PC-3 (cell line): ENCODE measurements at regions not wholly inside any gene's neighbourhood (a gene's known extent, or its start where the extent isn't known, plus 50 kb on each side); places are given as distances from the start of the nearest gene placed in this dataset.

Experiments used
- ATAC-seq: fragments of 200-7000 bp; cut with Tn5 transposase; 2 replicates; pipeline ENCODE4 v1.9.1; 2020; ENCODE audit warnings: mild to moderate bottlenecking, moderate library complexity
- BruUV-seq: library from RNA; stranded (reverse); fragments of 400-500 nt; replicated peaks from 2 replicates; lab custom pipeline; 2021; lab: Mats Ljungman, UMichigan
- CTCF ChIA-PET: fragments of 300-600 bp; sonication (Branson Sonifier 250); formaldehyde crosslinking; loops from one replicate; lab custom pipeline; 2022; ENCODE audit warnings: antibody characterized with exemption; lab: Charles Lee
- POLR2A ChIA-PET: fragments of 300-600 bp; sonication (Branson Sonifier 250); formaldehyde crosslinking; loops from one replicate; lab custom pipeline; 2022; ENCODE audit warnings: antibody characterized with exemption; ENCODE audit not compliant: unreplicated experiment; lab: Charles Lee
- DNase-seq: peaks from one replicate; pipeline ENCODE4 v3.0.0-alpha.2; 2015
- H2AFZ ChIP-seq: fragments of 300-600 bp; sonication (generic); 2 replicates; pipeline ENCODE4 v1.6.0; 2016; ENCODE audit warnings: antibody characterized with exemption, low read length
- H3F3A ChIP-seq: fragments of 300-600 bp; sonication (generic); one replicate; pipeline ENCODE4 v1.6.0; 2017; ENCODE audit warnings: antibody characterized with exemption, low read length, control low read depth, mild to moderate bottlenecking; ENCODE audit not compliant: unreplicated experiment
- H3K27ac ChIP-seq: fragments of 300-600 bp; sonication (generic); 2 replicates; pipeline ENCODE4 v1.5.1; 2016; ENCODE audit warnings: mild to moderate bottlenecking, low read length
- H3K27me3 ChIP-seq: fragments of 300-600 bp; sonication (generic); 2 replicates; pipeline ENCODE4 v1.6.1; 2016; ENCODE audit warnings: low read length, mixed read lengths
- H3K36me3 ChIP-seq: fragments of 300-600 bp; sonication (generic); 2 replicates; pipeline ENCODE4 v1.6.1; 2016; ENCODE audit warnings: low read depth, mixed run types, low read length, mixed read lengths
- H3K4me1 ChIP-seq: fragments of 300-600 bp; sonication (generic); 2 replicates; pipeline ENCODE4 v1.5.1; 2016; ENCODE audit warnings: low read length; ENCODE audit not compliant: insufficient read depth
- H3K4me2 ChIP-seq: fragments of 300-600 bp; sonication (generic); 2 replicates; pipeline ENCODE4 v1.6.0; 2016; ENCODE audit warnings: low read length
- H3K4me3 ChIP-seq: fragments of 300-600 bp; sonication (generic); 2 replicates; pipeline ENCODE4 v1.5.1; 2016; ENCODE audit warnings: mild to moderate bottlenecking, low read length, mixed read lengths
- H3K79me2 ChIP-seq: fragments of 300-600 bp; sonication (generic); 2 replicates; pipeline ENCODE4 v1.6.1; 2017; ENCODE audit warnings: low read length, mixed read lengths
- H3K9ac ChIP-seq: fragments of 300-600 bp; sonication (generic); 2 replicates; pipeline ENCODE4 v1.6.0; 2016; ENCODE audit warnings: mild to moderate bottlenecking, low read length
- H3K9me2 ChIP-seq: fragments of 300-600 bp; sonication (generic); replicated peaks from 2 replicates; pipeline ENCODE4 v1.6.1; 2016; ENCODE audit warnings: mixed run types, low read length, mixed read lengths
- H3K9me3 ChIP-seq: fragments of 300-600 bp; sonication (generic); 2 replicates; pipeline ENCODE4 v1.6.1; 2016; ENCODE audit warnings: low read length, mixed read lengths
- H4K20me1 ChIP-seq: fragments of 300-600 bp; sonication (generic); 2 replicates; pipeline ENCODE4 v1.6.1; 2016; ENCODE audit warnings: low read length, mixed read lengths
- CTCF ChIP-seq: fragments of 300-600 bp; sonication (generic); conservative IDR thresholded peaks from 2 replicates; pipeline ENCODE4 v1.5.1; 2017; ENCODE audit warnings: antibody characterized with exemption, low read depth, mild to moderate bottlenecking, low read length
- EZH2 ChIP-seq: fragments of 300-600 bp; sonication (generic); IDR thresholded peaks from one replicate; pipeline ENCODE4 v1.6.1; 2017; ENCODE audit warnings: antibody characterized with exemption, mild to moderate bottlenecking, low read length; ENCODE audit not compliant: unreplicated experiment
- EZH2phosphoT487 ChIP-seq: fragments of 300-600 bp; sonication (generic); IDR thresholded peaks from 2 replicates; pipeline ENCODE4 v1.6.1; 2018; ENCODE audit warnings: mild to moderate bottlenecking, antibody characterized with exemption, low read length, borderline replicate concordance
- intact Hi-C: fragments of 100-400 bp; cut with micrococcal nuclease; formaldehyde crosslinking; loops from 2 replicates; pipeline ENCODE4 v1.9.0; 2023

GRCh38 chr15:62940755-62941361, 101.7 kb upstream of the TPM1 start:
- intact Hi-C loops = no loop called here
- Histone ChIP-seq H3K27me3 (no peaks in the 10 kb centered on the region), H3K79me2 (no peaks in the 10 kb centered on the region), H3K36me3 (no peaks in the 10 kb centered on the region), H4K20me1 (no peaks in the 10 kb centered on the region), H3K27ac (peak overlapping the region; percentile 36), H3K4me2 (peak overlapping the region; percentile 52), H3K9ac (no peak overlapping the region), H3F3A (no peaks in the 10 kb centered on the region), H3K4me1 (peaks cover 17% of the 10 kb centered on the region), H3K9me2 (no peaks in the 10 kb centered on the region), H2AFZ (peak overlapping the region; percentile 58), H3K9me3 (no peaks in the 10 kb centered on the region), H3K4me3 (no peak overlapping the region)
- ChIA-PET CTCF (interaction anchor here (0.6 kb wide), 1 partner anchor 153 kb away, joined by 3 read pairs; no protein-coding TSS in a partner anchor), POLR2A (no interaction called here)
- ATAC-seq (peak; percentile 95), DNase-seq (peak; percentile 78)
- TF ChIP-seq CTCF = no peak
- no TSS peak for BruUV-seq

GRCh38 chr15:62941699-62942098, 100.8 kb upstream of the TPM1 start:
- ATAC-seq (no peak), DNase-seq (no peak)
- H3K9me2 ChIP-seq = no peaks in the 10 kb centered on the region
- no peaks in the 10 kb centered on the region for H3K27me3 ChIP-seq
- H3K4me1 ChIP-seq = peaks cover 17% of the 10 kb centered on the region
- no peaks in the 10 kb centered on the region for H4K20me1 ChIP-seq
- no TSS peak for BruUV-seq
- TF ChIP-seq EZH2 = no peak
- no peak for TF ChIP-seq CTCF
- no peak for TF ChIP-seq EZH2phosphoT487
- H3K9me3 ChIP-seq = no peaks in the 10 kb centered on the region
- POLR2A ChIA-PET = no interaction called here
- H3K27ac ChIP-seq = peak overlapping the region; percentile 36; the same call in 1 of the 2 replicates
- no peaks in the 10 kb centered on the region for H3K79me2 ChIP-seq
- H3K4me2 ChIP-seq = no peak overlapping the region
- no peaks in the 10 kb centered on the region for H3K36me3 ChIP-seq
- H2AFZ ChIP-seq = no peak overlapping the region
- CTCF ChIA-PET = no interaction called here
- intact Hi-C loops = no loop called here
- no peaks in the 10 kb centered on the region for H3F3A ChIP-seq
- H3K4me3 ChIP-seq = no peak overlapping the region
- no peak overlapping the region for H3K9ac ChIP-seq

GRCh38 chr15:62942428-62942827, 100.1 kb upstream of the TPM1 start:
- intact Hi-C loops = no loop called here
- TF ChIP-seq EZH2 (no peak), EZH2phosphoT487 (no peak), CTCF (no peak)
- Histone ChIP-seq H3K36me3 (no peaks in the 10 kb centered on the region), H4K20me1 (no peaks in the 10 kb centered on the region), H3K27me3 (no peaks in the 10 kb centered on the region), H3K9me2 (no peaks in the 10 kb centered on the region), H3K9ac (no peak overlapping the region), H2AFZ (no peak overlapping the region), H3K4me3 (no peak overlapping the region), H3F3A (no peaks in the 10 kb centered on the region), H3K4me1 (peaks cover 17% of the 10 kb centered on the region), H3K27ac (no peak overlapping the region), H3K4me2 (no peak overlapping the region), H3K79me2 (no peaks in the 10 kb centered on the region), H3K9me3 (no peaks in the 10 kb centered on the region)
- POLR2A ChIA-PET = no interaction called here
- no peak for ATAC-seq
- CTCF ChIA-PET = no interaction called here
- DNase-seq = no peak
- no TSS peak for BruUV-seq
